AG20443 (cell line): ENCODE measurements at regions not wholly inside any gene's neighbourhood (a gene's known extent, or its start where the extent isn't known, plus 50 kb on each side); places are given as distances from the start of the nearest gene placed in this dataset.

Experiments used
- DNase-seq: peaks from one replicate; pipeline ENCODE4 v3.0.0; 2012; ENCODE audit warnings: low spot score, mixed read lengths

DNA sequence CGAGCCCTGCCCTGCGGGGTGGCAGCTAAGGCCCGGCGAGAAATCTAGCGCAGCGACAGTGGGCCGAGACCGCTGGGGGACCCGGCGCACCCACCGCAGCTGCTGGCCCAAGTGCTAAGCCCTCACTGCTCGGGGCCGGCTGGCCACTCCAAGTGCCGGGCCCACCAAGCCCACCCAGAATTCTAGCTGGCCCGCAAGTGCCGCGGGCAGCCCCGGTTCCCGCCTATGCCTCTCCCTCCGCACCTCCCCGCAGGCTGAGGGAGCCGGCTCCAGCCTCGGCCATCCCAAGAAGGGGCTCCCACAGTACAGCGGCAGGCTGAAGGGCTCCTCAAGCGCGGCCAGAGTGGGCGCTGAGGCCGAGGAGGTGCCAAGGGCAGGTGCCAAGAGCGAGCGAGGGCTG, 55.2 kb upstream of the RND3 start:
- DNase-seq, result no peak

DNA sequence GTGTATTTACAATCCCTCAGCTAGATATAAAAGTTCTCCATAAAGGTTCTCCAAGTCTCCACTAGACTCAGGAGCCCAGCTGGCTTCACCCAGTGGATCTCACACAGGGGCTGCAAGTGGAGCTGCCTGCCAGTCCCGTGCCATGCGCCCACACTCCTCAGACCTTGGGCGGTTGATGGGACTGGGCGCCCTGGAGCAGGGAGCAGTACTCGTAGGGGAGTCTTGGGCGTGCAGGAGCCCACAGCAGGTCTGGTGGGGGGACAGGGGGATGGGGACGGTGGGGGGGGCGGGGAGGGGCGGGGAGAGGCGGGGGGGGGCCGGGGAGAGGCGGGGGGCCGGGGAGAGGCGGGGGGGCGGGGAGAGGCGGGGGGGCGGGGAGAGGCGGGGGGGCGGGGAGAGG, 54.7 kb upstream of the RND3 start:
- no peak for DNase-seq

DNA sequence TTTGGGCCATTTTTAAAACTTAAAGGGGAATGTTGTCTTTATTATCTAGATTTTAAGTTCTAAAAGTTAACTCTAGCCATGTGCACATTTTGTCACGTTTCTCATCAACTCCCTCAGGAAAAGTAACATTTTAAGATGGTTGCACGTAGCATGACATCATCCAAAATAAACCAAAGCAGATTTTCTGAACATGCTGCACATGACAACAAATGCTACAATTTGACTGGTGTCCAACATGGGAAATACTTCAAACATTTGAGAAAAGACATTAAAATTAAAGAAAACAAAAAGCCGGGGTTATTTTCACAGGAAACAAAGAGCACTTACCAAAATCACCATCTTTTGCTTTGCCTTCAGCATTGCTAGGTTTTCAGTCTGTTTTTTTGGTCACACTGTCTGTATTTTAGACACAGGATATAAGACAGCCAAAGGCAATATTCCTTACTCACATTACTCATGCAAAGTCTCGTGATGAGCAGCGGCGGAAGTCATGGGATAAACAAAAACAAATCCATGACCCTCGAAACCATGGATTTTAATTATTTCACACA, 51.3 kb upstream of the RND3 start:
- peak; percentile 53 for DNase-seq
